HepG2 (cell line): ENCODE measurements at regions not wholly inside any gene's neighbourhood (a gene's known extent, or its start where the extent isn't known, plus 50 kb on each side); places are given as distances from the start of the nearest gene placed in this dataset.

Experiments used
- ATAC-seq: fragments of 200-7000 bp; cut with Tn5 transposase; 3 replicates; pipeline ENCODE4 v1.9.1; 2020; ENCODE audit warnings: mild to moderate bottlenecking, moderate library complexity
- BruUV-seq: library from RNA; stranded (reverse); fragments of 400-500 nt; replicated peaks from 2 replicates; lab custom pipeline; 2021; lab: Mats Ljungman, UMichigan
- CTCF ChIA-PET: fragments of 300-600 bp; formaldehyde crosslinking; extraction: SDS; loops from one replicate; lab custom pipeline; 2021; ENCODE audit warnings: low total read pairs, inconsistent platforms, low intra/inter-chr PET ratio; lab: Yijun Ruan, JAX
- POLR2A ChIA-PET: fragments of 350-600 bp; sonication (Branson Sonifier 250); formaldehyde crosslinking; loops from one replicate; lab custom pipeline; 2020; ENCODE audit warnings: antibody characterized with exemption, inconsistent platforms; lab: Yijun Ruan, JAX
- DNase-seq: peaks from one replicate; pipeline ENCODE4 v3.0.0-alpha.2; 2015; ENCODE audit warnings: low spot score
- FAIRE-seq: peaks from 3 replicates; lab custom pipeline; 2011; peaks lifted over from hg19 to GRCh38; lab: Jason Lieb, UNC
- H2AFZ ChIP-seq: one replicate; pipeline ENCODE4 v1.6.1; 2011; ENCODE audit warnings: low read length, inconsistent platforms
- H3K27ac ChIP-seq: fragments of 300-600 bp; 3 replicates; pipeline ENCODE4 v1.8.0; 2011; ENCODE audit warnings: mixed run types, mild to moderate bottlenecking, mixed read lengths, low read length, inconsistent platforms; ENCODE audit not compliant: insufficient read depth; ENCODE audit errors: extremely low read length
- H3K27me3 ChIP-seq, 2 experiments: fragments of 200-600 bp in 1 of 2; 2 replicates in 1 of 2; 3 replicates in 1 of 2; pipeline versions ENCODE4 v1.6.0 to v1.8.0; 2011; ENCODE audit warnings: low read length in 2 of 2, mild to moderate bottlenecking in 2 of 2, moderate library complexity in 2 of 2, inconsistent platforms in 1 of 2; ENCODE audit not compliant: insufficient read depth in 2 of 2, control insufficient read depth in 1 of 2
- H3K36me3 ChIP-seq, 2 experiments: fragments of 200-600 bp in 1 of 2; replicated peaks in 1 of 2; 2 replicates in 1 of 2; 3 replicates in 1 of 2; pipeline versions ENCODE4 v1.5.1 to v1.8.0; 2011; ENCODE audit warnings: low read length in 2 of 2, inconsistent platforms in 1 of 2; ENCODE audit not compliant: insufficient read depth in 2 of 2, control insufficient read depth in 1 of 2
- H3K4me1 ChIP-seq: 2 replicates; pipeline ENCODE4 v1.5.1; 2012; ENCODE audit warnings: low read length, inconsistent platforms; ENCODE audit not compliant: insufficient read depth
- H3K4me2 ChIP-seq: 2 replicates; pipeline ENCODE4 v1.6.0; 2011; ENCODE audit warnings: low read depth, low read length, inconsistent platforms
- H3K4me3 ChIP-seq, 3 experiments: fragments of 200-600 bp in 1 of 3; sonication (generic), shearing (Covaris generic) in 1 of 3; replicated peaks in 1 of 3; 2 replicates each; pipeline ENCODE4 v1.5.1; 2011 to 2016; ENCODE audit warnings: low read length in 3 of 3, inconsistent platforms in 2 of 3, low read depth in 2 of 3, mild to moderate bottlenecking in 2 of 3, control low read depth in 1 of 3, mixed read lengths in 1 of 3; ENCODE audit not compliant: insufficient read depth in 1 of 3
- H3K79me2 ChIP-seq: one replicate; pipeline ENCODE4 v1.6.1; 2011; ENCODE audit warnings: low read length, inconsistent platforms; ENCODE audit not compliant: insufficient read depth
- H3K9ac ChIP-seq: 2 replicates; pipeline ENCODE4 v1.6.0; 2011; ENCODE audit warnings: mild to moderate bottlenecking, low read depth, low read length, inconsistent platforms; ENCODE audit not compliant: insufficient read depth
- H3K9me3 ChIP-seq: 2 replicates; pipeline ENCODE4 v1.5.1; 2012; ENCODE audit warnings: mild to moderate bottlenecking, low read length
- H4K20me1 ChIP-seq: 2 replicates; pipeline ENCODE4 v1.6.0; 2011; ENCODE audit warnings: inconsistent platforms, mild to moderate bottlenecking, low read length, moderate library complexity; ENCODE audit not compliant: insufficient read depth
- FOSL2 ChIP-seq: sonication (generic); formaldehyde crosslinking; IDR thresholded peaks from 2 replicates; pipeline ENCODE4 v1.4.0; 2020; ENCODE audit warnings: missing genetic modification reagents
- HES4 ChIP-seq: sonication (generic); formaldehyde crosslinking; IDR thresholded peaks from 2 replicates; pipeline ENCODE4 v1.9.0; 2021; ENCODE audit warnings: mild to moderate bottlenecking, missing genetic modification reagents, borderline replicate concordance
- HMG20B ChIP-seq: conservative IDR thresholded peaks from 2 replicates; pipeline ENCODE4 v1.6.1; 2016; ENCODE audit warnings: missing genetic modification reagents, missing compliant biosample characterization
- ZNF496 ChIP-seq: sonication (generic); formaldehyde crosslinking; IDR thresholded peaks from 2 replicates; pipeline ENCODE4 v1.8.1; 2023; ENCODE audit warnings: mild to moderate bottlenecking, moderate library complexity, missing genetic modification reagents; ENCODE audit not compliant: insufficient replicate concordance
- ZSCAN20 ChIP-seq: sonication (generic); formaldehyde crosslinking; IDR thresholded peaks from 2 replicates; pipeline ENCODE4 v1.4.0; 2020; ENCODE audit warnings: missing genetic modification reagents, mild to moderate bottlenecking, borderline replicate concordance
- WGBS: methylation state at CpG from one replicate; pipeline ENCODE4 v1.1.6; 2017; ENCODE audit warnings: low lambda C conversion rate; 5-methylcytosine and 5-hydroxymethylcytosine counted together
- in situ Hi-C: cut with HindIII; loops from 2 replicates; pipeline ENCODE4 v1.10.0; 2017; ENCODE audit warnings: low pct_unique_long_range_greater_than_20kb; ENCODE audit not compliant: extremely low pct_ligation_motif_present
- intact Hi-C: fragments of 100-400 bp; cut with micrococcal nuclease; formaldehyde crosslinking; loops from one replicate; pipeline ENCODE4 v1.10.0; 2022; ENCODE audit not compliant: unreplicated experiment
- TF ChIP-seq, protein P1 (sequence below): sonication (generic); formaldehyde crosslinking; IDR thresholded peaks from 2 replicates; pipeline ENCODE4 v1.4.0; 2020; ENCODE audit warnings: mild to moderate bottlenecking, missing genetic modification reagents
- TF ChIP-seq, protein P2 (sequence below): sonication (generic); formaldehyde crosslinking; IDR thresholded peaks from 2 replicates; pipeline ENCODE4 v1.4.0; 2020; ENCODE audit warnings: missing genetic modification reagents

DNA sequence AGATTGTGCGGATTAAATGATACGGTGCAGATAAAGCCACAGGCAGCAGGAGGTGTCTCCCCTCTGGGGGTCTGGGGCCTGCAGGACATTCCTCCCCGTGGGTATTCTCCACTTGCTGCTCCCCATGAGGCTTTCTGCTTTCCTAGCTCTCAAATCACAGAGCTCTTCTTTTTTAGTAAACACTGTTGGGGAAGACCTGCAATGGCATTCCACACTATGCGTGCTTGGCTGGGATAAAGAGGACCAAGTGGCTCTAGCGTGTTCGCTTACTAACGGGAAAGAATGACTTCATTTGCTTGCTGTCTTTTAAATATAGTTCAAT is 146.5 kb downstream of the DDX1 start (continued):
- TF ChIP-seq, protein P1, sequence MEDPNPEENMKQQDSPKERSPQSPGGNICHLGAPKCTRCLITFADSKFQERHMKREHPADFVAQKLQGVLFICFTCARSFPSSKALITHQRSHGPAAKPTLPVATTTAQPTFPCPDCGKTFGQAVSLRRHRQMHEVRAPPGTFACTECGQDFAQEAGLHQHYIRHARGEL: no peak

DNA sequence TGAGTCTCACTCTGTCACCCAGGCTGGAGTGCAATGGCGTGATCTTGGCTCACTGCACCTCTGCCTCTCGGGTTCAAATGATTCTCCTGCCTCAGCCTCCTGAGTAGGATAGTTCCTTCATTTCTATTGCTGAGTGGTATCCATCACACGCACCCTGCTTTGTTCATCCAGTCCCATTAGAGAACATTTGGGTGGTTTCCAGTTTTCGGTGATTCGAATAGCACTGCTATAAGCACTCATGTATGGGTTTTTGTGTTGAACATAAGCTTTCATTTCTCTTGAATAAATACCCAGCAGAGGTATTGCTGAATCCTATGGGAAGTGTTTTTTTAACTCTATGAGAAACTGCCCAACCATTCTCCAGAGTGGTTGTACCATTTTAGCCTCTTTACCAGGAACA is 147.3 kb downstream of the DDX1 start:
- Histone ChIP-seq H4K20me1 (no peaks in the 10 kb centered on the region), H3K36me3 (no peaks in the 10 kb centered on the region), H3K9ac (no peak overlapping the region), H3K27me3 (peaks cover 0 to 25% of the 10 kb centered on the region in 2 experiments; a peak in 4 of 5 replicates), H3K4me3 (no peak overlapping the region), H3K79me2 (no peaks in the 10 kb centered on the region), H3K4me2 (no peak overlapping the region), H3K27ac (no peak overlapping the region), H3K9me3 (no peaks in the 10 kb centered on the region), H3K4me1 (peaks cover 15% of the 10 kb centered on the region), H2AFZ (no peak overlapping the region)
- no peak for ATAC-seq
- FAIRE-seq: no peak
- TF ChIP-seq ZSCAN20 (CRISPR knock-in tag) (no peak), HES4 (CRISPR knock-in tag) (no peak), ZNF496 (CRISPR knock-in tag) (no peak), HMG20B (CRISPR knock-in tag) (no peak), FOSL2 (CRISPR knock-in tag) (no peak)
- TF ChIP-seq, protein P2, sequence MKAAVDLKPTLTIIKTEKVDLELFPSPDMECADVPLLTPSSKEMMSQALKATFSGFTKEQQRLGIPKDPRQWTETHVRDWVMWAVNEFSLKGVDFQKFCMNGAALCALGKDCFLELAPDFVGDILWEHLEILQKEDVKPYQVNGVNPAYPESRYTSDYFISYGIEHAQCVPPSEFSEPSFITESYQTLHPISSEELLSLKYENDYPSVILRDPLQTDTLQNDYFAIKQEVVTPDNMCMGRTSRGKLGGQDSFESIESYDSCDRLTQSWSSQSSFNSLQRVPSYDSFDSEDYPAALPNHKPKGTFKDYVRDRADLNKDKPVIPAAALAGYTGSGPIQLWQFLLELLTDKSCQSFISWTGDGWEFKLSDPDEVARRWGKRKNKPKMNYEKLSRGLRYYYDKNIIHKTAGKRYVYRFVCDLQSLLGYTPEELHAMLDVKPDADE (CRISPR knock-in tag): no peak
- 52% methylated on average over 5 of the region's 5 CpGs for WGBS
- no peak for DNase-seq
- intact Hi-C loops (no loop called here), in situ Hi-C loops (loop anchor here (25.0 kb wide), 1 partner anchor 102 kb away; no protein-coding TSS in a partner anchor)
- POLR2A ChIA-PET: no interaction called here
- no TSS peak for BruUV-seq
- CTCF ChIA-PET: no interaction called here
